Left ventricle myocardium superior (tissue), 1 donor: ENCODE measurements at regions not wholly inside any gene's neighbourhood (a gene's known extent, or its start where the extent isn't known, plus 50 kb on each side); places are given as distances from the start of the nearest gene placed in this dataset.
"Not testable (repeated sequence)": the region's sequence is repeated elsewhere in the genome, so short reads cannot be mapped to it uniquely, and the experiment has no call there.

Experiments used
- ATAC-seq: fragments of 200-7000 bp; cut with Tn5 transposase; one replicate; pipeline ENCODE4 v1.9.1; 2020; ENCODE audit warnings: mild to moderate bottlenecking, moderate library complexity
- DNase-seq: peaks from one replicate; pipeline ENCODE4 v3.0.0-alpha.2; 2020
- intact Hi-C: fragments of 100-400 bp; cut with micrococcal nuclease; formaldehyde crosslinking; loops from one replicate; pipeline ENCODE4 v1.11.0; 2022
- donor health status: DM: no; HTN: yes; CAD: no; lungs with severe emphysema.

DNA sequence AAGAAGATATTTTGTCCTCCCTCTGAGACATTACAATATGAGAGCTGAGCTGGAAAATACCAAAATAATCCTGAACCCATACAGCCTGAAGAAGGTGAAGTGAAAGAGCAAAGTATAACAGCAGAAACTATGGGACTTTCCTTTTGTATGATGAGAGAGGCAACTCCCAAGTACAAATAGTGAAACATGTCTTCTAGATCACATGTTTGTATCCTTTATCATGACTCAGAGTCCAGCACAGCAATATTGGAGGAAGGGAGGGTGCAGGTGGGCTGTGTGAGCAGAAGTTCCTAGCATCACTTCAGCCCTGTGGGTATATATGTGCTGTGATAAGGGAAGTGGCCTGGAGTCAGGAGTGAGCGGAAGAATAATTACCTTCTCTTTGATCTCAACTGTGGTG lies 265.6 kb upstream of the NRXN1 start:
- no peak for ATAC-seq
- intact Hi-C loops = no loop called here
- no peak for DNase-seq

DNA sequence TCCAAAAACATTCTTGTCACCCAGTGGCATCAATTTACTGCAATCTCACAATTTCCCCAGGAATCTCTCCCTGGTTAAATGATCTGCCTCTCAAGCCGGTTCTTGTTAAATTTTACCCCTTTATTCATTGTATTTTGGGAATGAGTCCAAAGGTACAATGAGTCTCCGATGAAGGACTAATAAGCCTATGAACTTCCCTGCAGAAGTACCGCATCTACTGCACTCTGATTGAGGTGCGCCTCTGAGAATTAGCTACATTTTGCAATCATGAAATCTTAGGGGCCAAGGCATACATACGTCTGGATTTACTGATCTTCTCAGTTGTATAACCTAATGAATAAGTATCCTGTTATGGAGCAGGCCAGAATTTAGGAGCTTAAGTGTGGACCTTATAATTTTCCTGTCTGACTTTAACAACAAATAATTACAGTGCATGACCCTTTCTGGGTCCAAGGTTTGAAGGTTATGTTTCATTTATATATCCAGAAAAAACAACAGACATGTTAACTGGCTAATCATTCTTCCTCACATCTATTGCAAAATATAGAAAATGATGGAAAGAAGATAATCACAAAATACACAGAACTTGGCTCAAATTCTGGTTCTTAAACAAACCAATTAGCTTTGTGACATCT lies 261.8 kb upstream of the NRXN1 start:
- intact Hi-C loops = no loop called here

DNA sequence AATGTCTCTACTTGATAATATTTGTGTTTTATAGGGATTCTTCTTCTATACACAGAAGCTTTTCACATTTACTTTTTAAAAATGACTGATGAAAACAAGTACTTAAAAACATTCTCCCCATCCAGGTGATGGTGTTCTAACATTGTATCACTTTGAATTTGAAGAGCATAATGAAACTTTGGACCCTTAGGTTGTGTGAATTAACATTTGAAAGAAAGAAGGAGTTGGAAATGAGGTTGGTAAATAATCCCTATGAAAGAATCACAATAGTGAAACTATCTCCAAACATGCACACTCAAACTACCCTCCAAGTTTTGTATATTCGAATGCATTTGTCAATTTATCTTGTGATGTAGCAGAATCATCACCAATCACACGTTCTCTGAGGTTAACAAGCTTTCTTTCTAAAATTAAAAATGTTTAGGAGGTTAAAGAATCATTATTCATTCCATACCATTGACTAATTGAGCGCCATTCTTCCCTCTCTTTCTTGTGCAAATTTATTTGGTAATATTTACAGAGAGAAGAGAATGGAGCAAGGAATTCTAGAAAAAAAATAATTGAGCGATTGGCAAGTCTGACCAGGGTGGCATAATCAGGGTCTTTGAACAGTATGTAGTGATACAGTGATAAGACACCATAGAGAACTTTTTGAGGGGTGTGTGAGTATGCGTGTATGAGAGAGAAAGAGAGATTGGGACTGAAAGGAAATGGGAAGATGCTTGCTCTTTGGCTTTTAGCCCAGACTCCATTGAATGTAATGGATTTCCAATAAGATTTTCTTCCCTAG lies 260.0 kb upstream of the NRXN1 start:
- DNase-seq = no peak
- intact Hi-C loops = no loop called here
- no peak for ATAC-seq

More for the DNA sequence above, 261.8 kb upstream of the NRXN1 start:
- DNase-seq (no peak), ATAC-seq (no peak)

DNA sequence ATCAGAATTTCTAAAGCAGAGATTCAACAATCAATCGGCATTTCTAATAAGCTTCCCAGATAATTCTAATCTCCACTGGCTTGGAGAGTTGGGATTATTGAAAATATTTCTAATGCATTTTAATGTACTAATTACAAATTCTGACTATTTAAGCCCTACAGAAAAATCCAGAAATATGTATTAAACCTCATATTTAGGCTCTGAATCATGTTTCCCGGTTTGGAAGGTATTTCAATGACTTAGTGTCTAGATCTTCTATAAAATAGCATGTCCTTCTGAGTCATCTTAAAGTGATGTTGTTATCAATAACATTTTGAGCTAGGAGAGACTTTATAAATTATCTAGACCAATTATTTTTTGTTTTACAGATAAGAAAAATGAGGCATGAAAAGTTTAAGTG lies 258.8 kb upstream of the NRXN1 start:
- intact Hi-C loops = no loop called here
- no peak for DNase-seq

DNA sequence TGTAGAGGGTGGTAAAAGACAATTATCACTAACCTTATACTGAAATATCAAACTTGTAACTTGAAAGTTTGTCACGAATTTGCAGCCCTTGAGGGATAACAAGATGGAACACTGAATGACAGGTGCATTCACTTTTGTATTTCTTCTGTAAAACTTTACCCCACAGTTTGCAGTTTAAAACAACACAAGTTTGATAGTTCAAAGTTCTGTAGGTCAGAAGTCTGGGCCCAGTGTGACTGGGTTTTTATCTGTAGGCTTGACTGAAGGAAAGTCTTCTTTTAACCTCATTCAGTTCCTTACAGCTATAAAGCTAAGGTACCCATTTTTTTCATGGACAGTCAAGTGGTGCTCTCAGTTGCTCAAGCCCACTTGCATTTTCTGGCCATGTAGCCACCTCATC lies 257.1 kb upstream of the NRXN1 start:
- no peak for DNase-seq
- ATAC-seq = no peak
- intact Hi-C loops = no loop called here

More for the DNA sequence above, 258.8 kb upstream of the NRXN1 start:
- no peak for ATAC-seq

DNA sequence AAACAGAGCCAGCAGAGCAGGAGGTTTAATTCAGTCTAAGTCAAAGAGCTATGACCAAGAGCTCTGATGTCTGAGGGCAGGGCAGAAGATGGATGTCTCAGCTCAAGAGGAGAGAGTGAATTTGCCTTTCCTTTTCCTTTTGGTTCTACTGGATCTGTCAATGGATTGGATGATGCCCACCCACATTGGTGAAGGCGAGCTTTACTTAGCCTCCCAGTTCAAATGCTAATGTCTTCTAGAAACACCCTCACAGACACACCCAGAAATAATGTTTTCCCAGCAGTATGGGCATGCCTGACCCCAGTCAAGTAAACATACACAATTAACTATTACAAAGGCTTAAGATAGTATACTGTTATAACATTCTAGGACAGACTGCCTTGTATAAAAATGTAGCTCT lies 236.3 kb upstream of the NRXN1 start:
- no peak for DNase-seq
- intact Hi-C loops = no loop called here
- ATAC-seq = no peak

DNA sequence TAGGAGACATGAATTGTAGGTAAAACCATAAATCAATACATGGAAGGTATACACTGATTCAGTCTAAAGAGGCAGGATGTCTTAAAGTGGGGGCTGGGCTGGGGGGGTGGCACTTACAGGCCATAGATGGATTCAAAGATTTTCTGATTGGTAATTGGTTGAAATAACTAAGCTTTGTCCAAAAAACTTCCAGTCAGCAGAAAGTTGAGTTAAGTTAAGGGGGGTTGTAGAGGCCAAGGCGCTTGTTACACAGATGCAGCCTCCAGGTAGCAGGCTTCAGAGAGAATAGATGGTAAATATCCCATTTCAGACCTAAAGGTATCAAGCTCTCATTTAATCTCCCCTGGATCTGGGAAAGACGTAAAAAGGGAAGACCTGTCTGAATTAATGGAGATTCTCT lies 233.6 kb upstream of the NRXN1 start:
- intact Hi-C loops = no loop called here
- no peak for DNase-seq
- no peak for ATAC-seq

DNA sequence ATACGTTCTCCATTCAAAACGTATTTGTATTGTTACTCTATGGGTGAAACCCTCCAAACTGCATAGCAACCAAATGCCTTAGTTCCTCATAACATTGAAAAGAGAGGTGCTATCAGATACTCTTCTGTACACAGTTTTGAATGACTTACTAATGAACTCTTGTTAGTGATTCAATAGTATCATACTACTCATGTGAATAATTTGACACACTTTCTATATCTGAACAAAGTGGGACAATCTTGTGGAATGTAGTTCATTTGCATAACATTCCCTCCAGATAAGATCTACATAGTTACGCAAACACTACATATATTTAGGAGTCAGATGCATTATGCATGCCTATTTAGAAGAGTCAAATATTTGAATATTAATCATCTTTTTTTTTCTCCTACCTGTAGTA lies 232.0 kb upstream of the NRXN1 start:
- ATAC-seq = no peak

DNA sequence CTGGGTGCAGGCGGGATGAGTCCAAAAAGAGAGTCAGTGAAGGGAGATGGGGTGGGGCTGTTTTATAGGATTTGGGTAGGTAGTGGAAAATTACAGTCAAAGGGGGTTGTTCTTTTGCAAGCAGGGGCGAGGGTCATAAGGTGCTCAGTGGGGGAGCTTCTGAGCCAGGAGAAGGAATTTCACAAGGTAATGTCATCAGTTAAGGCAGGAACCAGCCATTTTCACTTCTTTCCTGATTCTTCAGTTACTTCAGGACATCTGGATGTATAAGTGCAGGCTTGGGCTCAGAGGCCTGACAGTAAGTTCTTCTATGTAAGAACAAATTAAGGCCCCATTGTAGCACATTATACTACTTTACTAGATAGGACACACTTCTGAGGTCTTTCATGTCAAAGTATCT lies 231.2 kb upstream of the NRXN1 start:
- intact Hi-C loops, ATAC-seq, DNase-seq: not testable (repeated sequence)

More for the DNA sequence above, 232.0 kb upstream of the NRXN1 start:
- no peak for DNase-seq
- intact Hi-C loops = no loop called here

DNA sequence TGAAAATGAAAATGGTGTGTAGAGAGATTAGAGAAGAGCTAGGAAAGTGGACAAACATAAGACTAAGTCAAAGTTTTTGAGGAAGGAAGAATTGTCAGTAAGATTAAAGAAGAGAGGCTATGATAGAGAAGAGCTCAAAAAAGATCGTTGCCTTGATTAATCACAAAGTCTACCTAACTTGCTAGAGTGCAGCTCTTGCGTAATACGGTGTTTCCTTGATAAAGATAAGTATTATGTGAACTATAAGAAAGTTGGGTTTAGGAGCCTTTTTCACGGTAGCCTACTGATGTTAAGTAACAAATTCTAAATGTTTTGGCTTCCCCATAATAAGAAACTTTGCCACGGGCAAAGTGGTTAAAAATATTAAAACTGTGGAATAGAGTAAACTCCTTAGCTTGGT lies 226.4 kb upstream of the NRXN1 start:
- ATAC-seq (no peak), DNase-seq (no peak)
- intact Hi-C loops = no loop called here

DNA sequence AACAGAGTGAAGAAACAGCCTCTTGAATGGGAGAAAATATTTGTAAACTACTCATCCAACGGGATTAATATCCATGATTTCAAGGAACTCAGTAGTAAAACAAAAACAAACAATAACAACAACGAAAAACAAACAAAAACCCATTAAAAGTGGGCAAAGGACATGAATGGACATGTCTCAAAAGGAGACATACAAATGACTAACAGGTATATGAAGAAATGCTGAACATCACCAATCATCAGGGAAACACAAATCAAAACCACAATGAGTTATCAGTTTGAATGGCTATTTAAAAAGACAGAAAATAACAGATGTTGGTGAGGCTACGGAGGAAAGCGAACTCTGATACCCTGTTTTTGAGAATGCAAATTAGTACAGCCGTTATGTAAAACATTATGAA lies 224.8 kb upstream of the NRXN1 start:
- intact Hi-C loops = no loop called here
- DNase-seq (no peak), ATAC-seq (no peak)

DNA sequence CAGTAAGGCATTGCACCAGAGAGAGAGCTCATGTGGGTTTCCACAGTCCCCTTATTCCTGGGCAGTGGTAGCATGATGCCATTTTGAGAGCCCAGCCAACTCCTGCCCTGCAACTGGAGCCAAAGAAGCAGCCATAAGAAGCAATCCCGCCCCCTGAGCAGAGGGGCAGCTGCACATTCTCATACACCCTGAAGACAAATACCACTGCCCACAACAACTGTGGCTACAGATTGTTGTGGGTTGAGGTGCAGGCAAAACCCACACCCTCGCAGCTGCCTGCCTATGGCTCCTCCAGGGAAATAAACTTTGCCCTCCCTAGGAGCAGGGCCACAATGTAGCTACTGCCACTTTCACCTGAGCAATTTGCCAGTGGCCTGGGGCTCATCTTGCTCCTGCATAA lies 219.4 kb upstream of the NRXN1 start:
- DNase-seq (no peak), ATAC-seq (no peak)
- intact Hi-C loops = no loop called here

DNA sequence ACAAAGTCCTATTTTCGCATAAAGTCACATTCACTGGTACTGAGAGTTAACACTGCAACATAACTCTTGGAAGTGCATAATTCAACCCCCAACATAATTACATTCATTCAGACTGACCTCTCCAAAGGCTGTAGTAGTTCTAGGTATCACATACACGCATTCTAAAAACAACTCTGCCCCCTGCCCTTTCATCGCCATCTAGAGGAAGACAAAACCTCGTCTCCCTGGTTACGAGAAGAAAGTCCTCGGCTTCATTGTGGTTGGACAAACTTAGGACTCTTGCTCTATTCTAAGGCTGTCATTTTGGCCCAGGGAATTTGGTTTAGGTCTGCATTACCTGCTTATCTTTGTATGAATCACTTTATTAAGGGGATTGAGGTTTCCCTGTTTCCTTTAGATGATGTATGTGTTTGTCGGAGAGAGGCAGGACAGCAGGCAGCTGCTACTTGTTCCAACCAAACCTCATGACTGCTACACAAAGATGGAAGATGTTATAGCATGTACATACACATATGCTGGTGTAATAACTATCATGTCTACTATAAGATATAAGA lies 215.4 kb upstream of the NRXN1 start:
- intact Hi-C loops = no loop called here
- DNase-seq = no peak
- no peak for ATAC-seq

DNA sequence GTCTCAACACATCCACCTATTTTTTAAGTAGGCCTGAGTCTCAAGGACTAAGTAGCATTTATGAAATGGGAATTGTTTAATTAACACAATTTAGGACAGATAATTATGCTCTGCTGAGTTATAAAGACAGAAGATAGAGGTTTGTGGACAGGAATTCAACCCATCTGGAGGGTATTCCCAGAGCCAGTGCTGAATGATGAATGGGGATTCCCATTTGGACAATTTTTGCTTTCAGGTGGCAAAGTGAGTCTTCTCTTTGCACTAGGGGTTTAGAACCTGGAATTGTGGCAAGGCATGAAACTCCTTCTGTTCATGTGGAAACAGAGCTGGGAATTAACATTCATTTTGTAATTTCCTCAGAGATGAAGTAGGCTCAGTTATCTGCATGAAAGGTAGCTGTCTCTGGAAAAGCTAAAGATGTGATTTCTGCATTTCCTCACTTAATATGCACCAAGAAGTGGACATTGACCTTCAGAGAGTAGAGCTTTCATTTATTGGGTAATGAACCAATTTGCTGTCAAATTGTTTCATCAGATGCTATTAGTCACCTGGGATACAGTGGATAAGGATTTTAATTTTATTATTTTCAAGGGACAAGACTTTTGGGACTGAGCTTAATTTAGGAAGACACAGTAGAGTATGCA lies 212.1 kb upstream of the NRXN1 start:
- no peak for ATAC-seq
- intact Hi-C loops = no loop called here
- no peak for DNase-seq

DNA sequence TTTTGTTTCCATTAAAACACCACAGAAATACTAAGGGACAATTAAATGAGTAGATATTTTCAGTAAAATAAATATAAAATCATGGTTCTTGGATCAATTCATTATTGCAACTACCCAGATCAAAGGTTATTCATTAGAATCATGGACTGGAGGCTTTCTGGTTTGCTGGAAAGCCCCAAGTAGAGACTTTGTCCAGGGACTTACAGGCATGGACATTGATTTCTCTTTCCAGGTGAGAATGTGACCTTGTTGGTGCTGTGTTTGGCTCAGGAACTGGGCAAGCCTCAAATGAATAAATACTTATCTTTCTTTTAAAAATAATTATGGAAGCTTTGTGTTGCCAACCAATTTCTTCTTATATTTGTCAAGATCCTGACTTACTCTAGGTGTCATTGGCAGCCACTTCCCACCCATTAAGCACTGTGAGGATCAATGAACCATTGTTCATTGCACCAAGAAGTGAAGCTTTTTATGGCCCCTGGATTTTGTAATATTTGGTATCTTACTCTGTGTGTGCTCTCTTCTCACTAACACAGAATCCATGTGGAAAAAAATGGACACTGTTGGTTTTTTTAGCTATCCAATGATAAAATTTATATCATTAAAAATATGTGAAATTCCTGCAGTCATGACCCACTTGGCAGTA lies 205.8 kb upstream of the NRXN1 start:
- DNase-seq = no peak
- intact Hi-C loops = no loop called here
- ATAC-seq = no peak

DNA sequence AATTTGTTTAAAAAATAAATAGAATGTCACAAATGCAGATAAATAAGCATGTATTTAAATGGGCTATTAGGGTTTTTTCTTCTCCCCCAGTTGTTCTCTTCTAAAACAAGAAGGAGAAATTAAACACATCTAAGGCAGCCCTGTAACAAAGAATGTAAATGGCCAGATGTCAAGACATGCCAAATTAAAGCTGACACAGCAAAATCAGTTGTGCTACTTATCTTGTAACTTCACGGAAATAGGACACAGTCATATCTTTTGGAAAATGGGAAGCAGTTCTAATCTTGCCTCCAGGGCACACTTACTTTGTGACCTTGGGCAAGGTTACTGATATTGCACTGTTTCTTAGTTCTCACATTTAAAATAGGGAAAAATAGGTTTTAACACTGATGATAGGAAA lies 200.1 kb upstream of the NRXN1 start:
- DNase-seq (no peak), ATAC-seq (no peak)
- intact Hi-C loops = no loop called here

DNA sequence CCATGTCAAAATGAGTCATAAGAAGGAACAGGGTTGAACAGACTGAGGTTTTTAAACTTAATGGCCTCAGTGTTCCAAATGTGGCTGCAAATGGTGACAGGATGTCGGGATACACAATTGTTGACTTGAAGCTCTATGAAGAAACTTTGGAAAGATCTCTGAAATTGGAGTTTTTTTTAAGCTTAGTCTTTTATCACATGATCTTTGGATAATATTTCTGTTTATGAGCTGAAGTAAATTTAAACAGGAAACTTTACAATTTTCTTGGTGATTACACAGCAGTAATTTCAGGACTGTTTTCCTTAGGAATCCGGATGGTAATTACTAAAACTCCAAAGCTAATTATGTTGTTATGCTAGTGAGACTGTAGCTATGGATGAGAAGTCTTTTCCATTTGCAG lies 199.1 kb upstream of the NRXN1 start:
- DNase-seq (no peak), ATAC-seq (no peak)
- intact Hi-C loops = no loop called here

DNA sequence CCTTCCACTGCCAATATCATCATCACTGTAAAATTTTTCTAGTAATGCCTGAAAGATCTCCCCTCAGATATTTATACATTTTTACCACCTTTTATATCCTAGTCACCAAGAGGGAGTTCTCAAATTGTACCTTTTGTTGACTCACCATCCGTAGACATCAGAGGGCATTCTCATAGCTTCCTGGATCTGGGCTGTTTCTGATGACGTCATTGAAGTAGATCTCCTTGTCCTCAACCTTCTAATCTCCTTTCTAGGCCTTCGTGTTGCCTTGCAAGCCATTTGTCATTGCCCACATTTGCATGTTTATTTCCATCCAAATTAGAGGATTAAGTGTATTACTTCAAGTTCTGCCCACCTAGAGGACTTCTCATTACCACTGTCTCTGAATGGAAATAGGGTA lies 193.4 kb upstream of the NRXN1 start:
- ATAC-seq = no peak
- intact Hi-C loops = no loop called here
- no peak for DNase-seq

DNA sequence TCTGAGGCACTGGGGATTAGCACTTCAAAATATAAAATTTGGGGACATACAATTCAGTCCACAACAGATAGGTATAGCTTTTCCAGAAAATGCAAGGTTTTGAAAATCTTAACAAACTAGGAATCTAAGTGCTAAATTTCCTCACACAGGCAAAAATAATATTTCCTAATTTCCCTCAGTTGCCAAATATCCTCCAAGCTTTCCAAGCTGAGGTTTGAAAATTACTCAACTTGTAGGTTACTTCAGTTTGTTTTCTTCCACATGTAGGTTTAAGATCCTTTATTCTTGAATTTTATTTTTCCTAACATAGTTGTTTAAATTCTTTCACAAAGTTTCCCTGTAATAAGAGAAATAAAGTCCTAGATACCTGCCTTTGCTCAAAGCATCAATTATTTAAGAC lies 192.9 kb upstream of the NRXN1 start:
- ATAC-seq (no peak), DNase-seq (no peak)
- intact Hi-C loops = no loop called here

DNA sequence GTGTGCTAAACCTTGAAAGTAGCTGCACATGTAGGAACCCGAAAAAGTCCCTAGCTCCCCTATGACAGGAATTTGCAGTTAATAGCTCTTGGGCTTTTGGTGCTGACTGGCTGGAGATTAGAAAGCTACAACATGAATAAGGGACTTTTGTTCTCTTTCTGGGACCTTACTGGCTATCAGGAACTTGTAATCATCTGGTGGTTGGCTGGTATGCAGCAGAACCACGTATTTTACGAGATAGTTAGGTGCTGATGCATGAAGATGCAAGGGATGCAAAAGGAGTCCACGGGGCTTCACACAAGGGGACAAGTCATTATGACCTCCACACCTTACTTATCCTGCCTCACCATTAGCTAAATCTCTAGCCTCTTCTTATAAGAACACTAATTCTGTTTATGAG lies 190.2 kb upstream of the NRXN1 start:
- intact Hi-C loops = no loop called here
- ATAC-seq = no peak
- no peak for DNase-seq
